ENCODE measurements at regions not wholly inside any gene's neighbourhood (a gene's known extent, or its start where the extent isn't known, plus 50 kb on each side); places are given as distances from the start of the nearest gene placed in this dataset.
"Not testable (repeated sequence)": the region's sequence is repeated elsewhere in the genome, so short reads cannot be mapped to it uniquely, and the experiment has no call there.

DNA sequence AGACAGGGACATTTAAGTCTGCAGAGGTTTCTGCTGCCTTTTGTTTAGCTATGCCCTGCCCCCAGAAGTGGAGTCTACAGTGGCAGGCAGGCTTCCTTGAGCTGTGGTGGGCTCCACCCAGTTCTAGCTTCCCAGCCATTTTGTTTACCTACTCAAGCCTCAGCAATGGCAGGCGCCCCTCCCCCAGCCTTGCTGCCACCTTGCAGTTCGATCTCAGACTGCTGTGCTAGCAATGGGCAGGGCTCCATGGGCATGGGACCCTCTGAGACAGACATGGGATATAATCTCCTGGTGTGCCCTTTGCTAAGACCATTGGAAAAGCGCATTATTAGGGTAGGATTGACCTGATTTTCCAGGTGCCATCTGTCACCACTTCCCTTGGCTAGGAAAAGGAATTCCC lies 147.5 kb downstream of the ZNF330 start:
- H4K8ac ChIP-seq (ENCODE audit: extremely low read depth, insufficient read depth, low read length); H3K4me1 ChIP-seq (replicated peaks in 1 of 4; ENCODE audit: control insufficient read depth in 3 of 4, insufficient read depth in 4 of 4, low read length in 3 of 4); H2AK5ac ChIP-seq (ENCODE audit: low read depth, low read length); H2BK20ac ChIP-seq (ENCODE audit: low read length); H4K20me1 ChIP-seq (replicated peaks in 1 of 2; ENCODE audit: control insufficient read depth in 1 of 2, insufficient read depth in 2 of 2, low read length in 2 of 2); H3K4me2 ChIP-seq (ENCODE audit: insufficient read depth in 1 of 2, low read depth in 2 of 2, low read length in 2 of 2); H3K9ac ChIP-seq (replicated peaks in 1 of 4; ENCODE audit: extremely low read depth in 1 of 4, low read depth in 3 of 4, low read length in 3 of 4); H2BK120ac ChIP-seq (replicated peaks; ENCODE audit: low read depth, low read length); H3K79me2 ChIP-seq (ENCODE audit: control insufficient read depth in 1 of 2, insufficient read depth in 2 of 2, low read length in 2 of 2); H2AFZ ChIP-seq (ENCODE audit: low read length); H3K27me3 ChIP-seq (replicated peaks in 1 of 4; ENCODE audit: control insufficient read depth in 3 of 4, extremely low read depth in 1 of 4, insufficient read depth in 3 of 4, low read length in 3 of 4); H3K36me3 ChIP-seq (ENCODE audit: control insufficient read depth in 2 of 4, insufficient read depth in 4 of 4, low read length in 3 of 4); FAIRE-seq; POLR2A ChIA-PET (ENCODE audit: partially characterized antibody); H3K27ac ChIP-seq (ENCODE audit: low read depth, low read length); H3K14ac ChIP-seq (ENCODE audit: insufficient read length); H3K23me2 ChIP-seq (ENCODE audit: low read depth, low read length); H2BK12ac ChIP-seq (ENCODE audit: low read depth, low read length); H3K4me3 ChIP-seq (ENCODE audit: extremely low read depth in 1 of 4, insufficient read depth in 2 of 4, low read depth in 3 of 4, low read length in 4 of 4); H4K5ac ChIP-seq (ENCODE audit: insufficient read length, low read depth, low read length); DNase-seq (ENCODE audit: low read depth in 1 of 2, low spot score in 2 of 2); H3K4ac ChIP-seq (replicated peaks; ENCODE audit: insufficient read length, low read depth, low read length); CTCF ChIA-PET (ENCODE audit: partially characterized antibody); H4K91ac ChIP-seq (replicated peaks; ENCODE audit: insufficient read length, low read length); H3K79me1 ChIP-seq (ENCODE audit: low read depth, low read length); H2BK15ac ChIP-seq (ENCODE audit: low read length); H3K23ac ChIP-seq (ENCODE audit: insufficient read length); H3K18ac ChIP-seq (ENCODE audit: extremely low read depth, low read length); H3K56ac ChIP-seq (replicated peaks; ENCODE audit: insufficient read length, low read depth, low read length); H2BK5ac ChIP-seq (ENCODE audit: low read depth, low read length): not testable (repeated sequence)
- peaks cover 7 to 15% of the 10 kb centered on the region in 2 experiments; a peak in 2 of 4 replicates for H3K9me3 ChIP-seq (ENCODE audit: insufficient read depth in 2 of 2, low read depth in 1 of 2, low read length in 1 of 2)
- 100% methylated on average over 2 of the region's 3 CpGs; no CpG with 5 or more reads in 1 of the 2 experiments for WGBS, 2 experiments (ENCODE audit: extremely low coverage in 1 of 2, insufficient coverage in 1 of 2, insufficient read length in 1 of 2, insufficient replicate concordance in 2 of 2, low coverage in 1 of 2, low lambda C conversion rate in 2 of 2, missing lambda C conversion rate in 1 of 2)

All from H1 (cell line).